HPDE6-E6E7 (cell line): ENCODE measurements at regions not wholly inside any gene's neighbourhood (a gene's known extent, or its start where the extent isn't known, plus 50 kb on each side); places are given as distances from the start of the nearest gene placed in this dataset.
"Not testable (repeated sequence)": the region's sequence is repeated elsewhere in the genome, so short reads cannot be mapped to it uniquely, and the experiment has no call there.

Source experiments
- DNase-seq: peaks from one replicate; pipeline ENCODE4 v3.0.0; 2011; ENCODE audit warnings: missing footprints; ENCODE audit errors: extremely low spot score

DNA sequence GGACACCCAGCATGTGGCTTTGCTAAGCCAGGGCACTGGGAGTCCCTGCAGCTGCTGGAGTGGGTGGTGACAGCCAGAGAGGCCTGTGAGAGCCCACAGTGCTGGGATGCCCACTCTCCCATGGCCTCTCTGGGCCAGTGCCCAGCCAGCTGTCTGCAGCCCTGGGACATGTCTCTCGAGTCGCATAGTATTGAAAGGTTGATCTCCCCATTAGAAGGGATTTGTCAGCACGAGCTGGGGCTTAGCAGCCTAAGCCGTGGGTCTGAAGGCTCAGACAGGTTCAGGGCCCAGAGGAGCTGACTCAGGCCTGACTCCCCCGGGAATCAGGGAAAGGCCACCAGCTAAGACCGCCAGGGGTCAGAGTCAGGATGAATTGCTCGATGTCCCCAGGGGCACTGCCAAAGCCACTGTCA, 53.5 kb downstream of the FOXD2 start:
- DNase-seq, result no peak

GRCh38 chr1:47495176-47495713, 57.4 kb downstream of the FOXD2 start:
- no peak for DNase-seq

DNA sequence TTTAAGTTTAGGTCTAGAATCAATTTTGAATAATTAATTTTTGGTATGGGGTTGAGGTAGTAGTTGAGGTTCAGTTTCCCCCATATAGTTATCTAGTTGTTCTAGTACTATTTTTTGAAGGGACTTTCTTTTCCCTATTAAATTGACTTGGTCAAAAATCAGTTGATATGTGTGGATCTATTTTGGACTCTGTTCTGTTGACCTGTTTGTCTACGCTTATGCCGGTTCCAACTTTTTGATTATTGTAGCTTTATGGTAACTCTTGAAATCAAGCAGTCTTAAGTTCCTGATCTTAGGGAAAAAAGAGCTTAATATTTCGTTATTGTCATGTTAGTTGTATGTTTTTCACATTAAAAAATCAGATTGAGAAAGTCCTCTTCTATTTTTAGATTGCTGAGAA, 60.7 kb downstream of the FOXD2 start:
- DNase-seq, result no peak

DNA sequence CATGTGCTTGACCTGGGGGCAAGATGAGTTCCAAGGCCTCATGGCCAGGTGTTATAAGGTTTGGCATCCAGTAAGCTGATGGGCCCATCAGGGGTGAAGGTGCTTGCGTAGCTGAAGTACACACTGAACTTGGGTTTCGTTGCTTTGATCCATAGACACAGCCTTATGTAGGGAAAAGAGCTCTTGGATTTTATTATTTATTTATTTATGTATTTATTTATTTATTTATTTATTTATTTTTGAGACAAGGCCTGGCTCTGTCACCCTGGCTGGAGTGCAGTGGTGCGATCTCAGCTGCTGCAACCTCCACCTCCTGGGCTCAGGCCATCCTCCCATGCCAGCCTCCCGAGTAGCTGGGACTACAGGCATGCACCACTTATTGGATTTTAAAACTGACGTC, 63.2 kb downstream of the FOXD2 start:
- DNase-seq, result no peak

DNA sequence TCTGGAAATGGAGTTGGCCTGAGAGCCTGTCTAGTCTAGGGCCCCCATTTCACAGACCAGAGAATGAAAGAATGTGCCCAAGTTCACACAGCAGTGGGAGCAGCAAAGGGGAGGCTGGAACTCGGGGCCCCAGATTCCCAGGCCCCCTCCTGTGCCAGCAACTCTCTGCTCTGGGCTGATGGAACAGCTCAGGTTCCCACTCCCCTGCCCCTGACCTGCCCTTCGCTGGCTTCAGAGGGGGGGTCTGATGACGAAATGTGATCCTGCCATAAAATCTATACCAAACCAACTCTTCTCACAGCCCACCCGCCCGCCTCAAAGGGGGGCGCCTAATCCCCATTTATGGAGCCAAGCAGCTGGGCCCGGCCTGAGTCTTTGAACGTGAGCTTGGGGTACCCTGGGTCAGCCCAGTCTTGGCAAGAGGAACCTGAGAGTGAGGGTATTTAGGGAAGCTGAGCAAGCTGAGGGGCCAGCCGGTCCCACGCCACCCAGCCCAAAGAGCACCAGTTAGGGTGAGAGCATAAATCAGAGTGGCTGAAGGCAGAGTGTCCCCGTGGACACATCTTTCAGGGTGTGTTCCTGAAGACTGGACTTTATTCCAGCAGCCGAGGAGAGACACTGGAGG, 65.0 kb downstream of the FOXD2 start:
- no peak for DNase-seq

DNA sequence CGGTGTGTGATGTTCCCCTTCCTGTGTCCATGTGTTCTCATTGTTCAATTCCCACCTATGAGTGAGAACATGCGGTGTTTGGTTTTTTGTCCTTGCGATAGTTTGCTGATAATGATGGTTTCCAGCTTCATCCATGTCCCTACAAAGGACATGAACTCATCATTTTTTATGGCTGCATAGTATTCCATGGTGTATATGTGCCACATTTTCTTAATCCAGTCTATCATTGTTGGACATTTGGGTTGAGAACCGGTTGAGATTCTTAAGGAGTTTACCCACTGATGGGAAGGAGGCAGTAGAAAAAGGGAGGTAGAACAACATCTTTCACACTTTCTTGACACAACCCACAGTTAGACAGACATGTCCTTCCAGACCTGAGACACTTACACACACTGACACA, 67.0 kb downstream of the FOXD2 start:
- not testable (repeated sequence) for DNase-seq

DNA sequence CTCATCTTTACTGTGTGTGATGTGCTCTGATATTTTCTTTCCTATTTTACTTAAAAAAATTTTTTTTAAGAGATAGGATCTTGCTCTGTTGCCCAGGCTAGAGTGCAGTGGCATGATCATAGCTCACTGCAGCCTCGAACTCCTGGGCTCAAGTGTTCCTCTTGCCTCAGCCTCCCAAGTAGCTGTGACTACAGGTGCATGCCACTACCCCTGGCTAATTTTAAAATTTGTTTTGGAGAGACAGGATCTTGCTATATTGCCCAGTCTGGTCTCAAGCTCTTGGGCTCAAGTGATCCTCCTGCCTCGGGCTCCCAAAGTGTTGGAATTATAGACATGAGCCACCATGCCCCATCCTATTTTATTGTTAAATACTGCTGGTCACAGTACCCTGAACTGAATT, 67.4 kb downstream of the FOXD2 start:
- DNase-seq, result no peak

DNA sequence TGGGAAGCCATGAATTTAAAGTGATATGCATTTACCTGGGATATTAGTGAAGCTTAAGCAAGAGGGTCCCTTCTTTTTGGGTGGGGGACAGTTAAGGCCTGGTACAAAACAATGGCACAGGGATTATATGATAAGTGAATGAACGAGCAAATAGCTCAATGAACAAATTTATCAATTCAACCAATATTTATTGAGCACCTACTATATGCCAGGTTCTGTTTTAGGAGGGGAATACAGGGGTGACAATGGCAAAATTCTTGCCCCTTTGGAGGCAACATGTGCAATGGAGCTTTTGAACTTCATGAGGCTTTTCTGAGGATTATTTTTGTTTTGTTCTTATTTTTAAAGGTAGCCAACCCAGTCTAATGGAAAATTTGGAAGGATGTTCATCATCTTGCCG, 68.2 kb downstream of the FOXD2 start:
- DNase-seq, result no peak

- no peak for DNase-seq
Observed at GRCh38 chr1:47507144-47507543, 69.3 kb downstream of the FOXD2 start.

DNA sequence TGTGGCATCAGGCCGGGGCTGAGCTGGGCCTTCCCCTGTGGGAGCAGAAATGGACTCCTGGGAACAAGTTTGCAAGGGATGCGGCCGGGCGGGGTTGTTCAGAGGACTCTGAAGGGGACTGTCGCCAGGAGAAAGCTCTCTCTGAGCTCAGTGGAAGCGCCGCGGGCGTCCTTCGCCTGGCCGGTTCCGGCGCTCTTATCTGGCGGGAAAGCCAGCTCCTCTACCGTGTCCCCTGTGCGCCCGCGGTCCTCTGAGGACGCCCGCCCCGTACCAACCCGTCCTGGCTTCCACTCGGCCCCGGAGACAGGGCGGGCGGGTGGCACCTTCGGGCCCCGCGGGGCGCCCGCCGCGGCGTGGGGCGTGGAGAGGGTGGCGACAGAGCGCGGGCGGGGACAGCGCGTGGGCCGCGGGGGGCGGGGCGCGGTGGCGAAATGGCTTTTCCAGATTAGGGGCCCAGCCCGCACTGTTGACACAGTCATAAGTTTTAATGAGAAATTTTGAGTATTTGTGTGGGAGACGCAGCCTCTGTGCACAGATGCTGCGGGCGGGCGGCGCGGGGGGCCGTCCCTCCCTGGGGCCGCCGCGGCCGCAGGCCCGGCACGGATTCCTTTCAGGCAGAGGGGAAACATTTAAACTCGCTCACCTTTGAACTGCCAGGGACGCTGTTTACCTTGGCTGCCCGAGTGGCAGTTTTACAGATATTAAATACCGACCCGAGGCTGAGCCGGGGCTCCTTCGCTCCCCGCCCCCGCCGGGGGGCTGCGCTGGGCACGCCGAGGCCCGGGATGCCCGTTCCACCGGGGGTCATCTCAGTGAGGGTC, 70.2 kb downstream of the FOXD2 start:
- DNase-seq, result no peak

DNA sequence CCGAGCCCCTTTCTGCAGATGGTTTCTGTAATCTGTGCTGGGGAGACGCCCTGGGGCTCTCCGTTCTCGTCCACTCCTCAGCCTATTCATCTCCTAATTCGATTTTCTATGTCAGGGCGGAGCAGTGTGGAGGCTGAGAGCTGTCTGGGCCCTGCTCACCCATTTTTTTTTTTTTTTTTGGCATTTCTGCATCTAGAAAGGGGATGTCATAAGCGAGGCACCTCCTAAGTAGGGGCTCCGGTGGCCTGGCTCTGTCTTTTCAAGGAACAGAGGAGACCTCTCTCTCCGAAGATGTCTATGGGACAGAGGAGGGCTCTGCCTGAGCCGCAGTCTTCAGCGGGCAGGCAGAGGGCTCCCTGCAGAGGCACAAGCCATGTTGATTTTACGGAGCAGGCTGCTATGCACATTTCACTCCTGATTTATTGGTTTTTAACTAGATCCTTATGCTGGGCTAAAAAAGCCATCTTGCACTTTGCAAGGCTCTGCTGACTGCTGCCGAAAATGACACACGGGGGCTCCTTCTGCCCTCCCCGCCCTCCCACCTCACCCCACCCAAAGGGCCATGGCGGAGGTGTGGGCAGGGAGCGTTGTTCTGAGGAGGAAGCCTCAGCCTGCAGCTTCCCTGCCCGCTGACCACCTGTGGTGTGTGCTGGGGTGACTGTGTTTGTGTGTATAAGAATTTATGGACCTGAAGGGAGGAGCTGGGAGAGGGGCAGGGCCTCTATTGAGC, 71.0 kb downstream of the FOXD2 start:
- DNase-seq, result no peak

- DNase-seq, result no peak
Observed at GRCh38 chr1:47510282-47510811, 72.5 kb downstream of the FOXD2 start.

DNA sequence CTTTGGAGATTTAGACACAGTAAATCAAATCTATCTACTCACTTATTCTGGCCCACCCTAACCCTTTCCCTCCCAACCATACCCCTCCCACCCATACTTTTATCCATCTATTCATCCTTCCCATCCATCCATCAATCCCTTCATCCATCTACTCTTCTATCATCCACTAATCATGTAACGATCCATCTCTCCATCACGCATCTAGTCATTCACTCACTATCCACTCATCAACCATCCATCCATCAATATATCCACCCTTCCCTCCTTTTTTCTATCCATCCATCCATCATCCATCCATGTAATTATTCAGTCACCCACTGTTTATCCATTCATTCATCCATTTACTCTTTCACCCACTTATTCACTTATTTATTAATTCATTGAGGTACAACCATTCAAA, 74.0 kb downstream of the FOXD2 start:
- DNase-seq, result no peak

DNA sequence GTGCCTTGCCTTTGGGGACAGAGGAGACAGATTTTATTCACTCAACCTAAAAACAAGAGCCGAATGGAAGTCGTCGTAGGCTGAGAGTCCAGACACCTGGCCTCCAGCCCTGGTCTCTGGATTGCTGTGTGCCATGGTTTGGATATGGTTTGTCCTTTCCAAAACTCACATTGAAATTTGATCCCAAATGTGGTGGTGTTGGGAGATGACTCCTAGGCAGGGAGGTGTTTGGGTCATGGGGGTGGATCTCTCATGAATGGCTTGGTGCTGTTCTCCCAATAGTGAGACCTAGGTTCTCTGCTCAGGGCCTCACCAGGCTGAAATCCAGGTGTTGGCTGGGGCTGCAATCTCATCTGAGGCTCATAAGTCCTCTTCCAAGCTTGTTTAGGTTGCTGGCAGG, 75.5 kb downstream of the FOXD2 start:
- DNase-seq, result no peak

- DNase-seq, result no peak
Observed at GRCh38 chr1:47514229-47514628, 76.4 kb downstream of the FOXD2 start.

DNA sequence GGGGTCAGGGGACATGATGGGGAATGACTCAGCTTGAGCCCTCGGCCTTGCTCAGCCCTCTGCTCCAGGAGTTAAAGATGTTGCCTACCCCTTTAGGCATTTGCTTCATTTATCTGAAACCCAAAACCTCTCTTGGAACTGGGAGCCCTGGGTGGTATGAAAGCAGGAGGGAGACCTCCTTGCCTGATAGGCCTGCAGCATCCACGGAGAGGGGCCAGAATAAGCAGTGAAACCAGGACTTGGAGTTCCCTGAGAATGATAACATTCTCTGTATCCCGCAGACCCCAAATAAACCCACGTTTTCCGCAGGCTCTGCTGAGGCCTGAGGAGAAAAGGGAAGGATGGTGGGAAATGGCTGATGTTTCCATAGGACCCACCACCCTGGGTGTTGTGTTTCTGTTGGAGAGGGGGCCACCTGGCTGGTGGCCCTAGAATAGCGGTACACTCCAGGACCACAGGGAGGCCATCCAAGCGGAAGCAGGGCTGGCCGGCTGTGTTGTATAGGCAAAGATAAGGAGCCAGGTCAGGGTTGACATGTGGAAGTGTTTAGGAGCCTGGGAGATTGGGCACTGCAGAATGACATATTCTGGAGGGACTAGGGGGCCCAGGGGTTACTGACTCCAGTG, 77.4 kb downstream of the FOXD2 start:
- DNase-seq, result no peak

- DNase-seq, result no peak
Observed at GRCh38 chr1:47517946-47518345, 80.1 kb downstream of the FOXD2 start.

DNA sequence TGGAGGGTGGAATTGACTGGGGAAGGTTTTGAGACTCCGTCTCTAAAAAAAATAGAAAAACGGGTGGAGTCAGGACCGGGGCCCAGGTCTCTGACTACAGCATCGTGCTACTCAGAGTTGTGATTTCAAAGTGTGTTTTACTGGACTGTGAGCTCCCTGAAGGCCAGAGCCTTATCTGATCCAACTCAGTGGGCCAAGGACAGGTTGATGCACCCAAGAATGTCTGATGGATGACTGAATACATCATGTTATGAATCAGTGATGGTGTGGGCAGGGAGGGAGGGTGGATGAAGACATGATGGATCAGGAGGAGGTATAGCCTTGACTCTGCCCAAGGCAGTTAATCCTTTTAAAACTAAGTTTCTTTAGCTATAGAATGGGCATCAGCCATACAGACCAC, 81.6 kb downstream of the FOXD2 start:
- DNase-seq, result no peak

DNA sequence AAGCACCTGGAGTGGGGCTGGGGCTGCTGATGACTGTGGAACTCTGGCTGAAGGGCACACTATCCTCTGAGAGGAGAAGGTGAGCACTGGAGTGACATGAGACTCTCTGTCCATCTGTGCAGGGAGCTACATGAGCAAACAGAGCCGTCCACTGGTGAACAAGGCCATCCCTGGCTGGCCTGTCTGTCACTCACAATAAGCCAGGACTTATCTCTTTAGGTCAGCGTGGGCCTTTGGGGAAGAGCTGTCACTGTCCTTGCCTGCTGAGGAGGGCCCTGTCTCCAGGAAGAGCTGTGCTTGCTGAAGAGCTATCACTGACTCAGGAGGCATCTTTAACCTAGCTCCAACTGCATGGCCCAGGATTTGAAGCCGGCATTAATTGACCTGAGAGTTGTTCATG, 82.1 kb downstream of the FOXD2 start:
- no peak for DNase-seq

DNA sequence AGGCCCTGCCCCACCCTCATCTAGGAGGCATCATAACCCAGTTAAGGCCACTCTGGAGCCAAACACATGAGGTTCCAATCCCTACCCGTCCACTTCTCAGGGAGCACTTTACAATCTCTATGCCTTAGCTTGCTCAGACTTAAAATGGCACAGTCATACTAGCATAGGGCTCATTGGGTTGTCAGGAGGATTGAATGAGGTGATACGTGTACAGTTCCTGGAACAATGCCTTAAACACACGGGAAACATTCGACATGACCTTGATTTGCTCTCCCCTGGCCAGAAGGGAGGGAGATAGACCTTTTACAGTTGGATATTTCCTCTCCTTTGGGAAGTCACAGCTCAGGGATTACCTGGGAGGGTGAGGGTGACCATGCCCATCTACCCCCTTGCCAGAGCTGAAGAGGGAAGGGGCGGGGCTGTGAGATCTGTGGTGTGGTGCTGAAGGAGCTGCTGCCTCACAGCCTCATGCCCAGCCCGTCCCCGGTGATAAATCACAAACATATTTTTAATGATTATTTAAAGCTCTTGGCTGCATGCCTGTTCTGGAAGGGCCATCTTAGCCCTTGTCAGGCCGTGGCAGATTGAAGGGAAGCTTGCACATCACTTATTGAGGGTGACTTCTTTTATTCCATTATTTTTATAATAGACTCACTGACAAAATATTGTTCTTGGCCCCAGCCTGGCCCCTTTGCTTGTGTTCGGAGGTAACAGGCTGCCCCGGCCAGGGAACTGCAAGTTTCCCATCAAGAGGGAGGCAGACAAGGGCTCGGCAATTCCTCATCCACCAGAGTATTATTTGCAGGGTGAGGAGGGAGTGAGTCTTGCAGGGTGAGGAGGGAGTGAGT, 83.4 kb downstream of the FOXD2 start:
- no peak for DNase-seq
